Activated CD8-positive, alpha-beta T cell treated with anti-CD3 and anti-CD28 coated beads for 36 hours (primary cell): ENCODE measurements at regions not wholly inside any gene's neighbourhood (a gene's known extent, or its start where the extent isn't known, plus 50 kb on each side); places are given as distances from the start of the nearest gene placed in this dataset.

Experiments used
- ATAC-seq: fragments of 200-7000 bp; cut with Tn5 transposase; one replicate; pipeline ENCODE4 v1.10.0; 2021; ENCODE audit warnings: mild to moderate bottlenecking, moderate library complexity
- CTCF ChIA-PET: fragments of 350-600 bp; sonication (Branson Sonifier 250); formaldehyde crosslinking; loops from one replicate; lab custom pipeline; 2021; ENCODE audit warnings: antibody characterized with exemption; lab: Charles Lee
- POLR2A ChIA-PET: fragments of 350-600 bp; sonication (Branson Sonifier 250); formaldehyde crosslinking; loops from one replicate; lab custom pipeline; 2021; ENCODE audit warnings: antibody characterized with exemption; lab: Charles Lee
- DNase-seq: peaks from one replicate; pipeline ENCODE4 v3.0.0-alpha.2; 2020
- H3K27ac Mint-ChIP-seq: one replicate; pipeline ENCODE4 v1.8.0; 2021; ENCODE audit warnings: mild to moderate bottlenecking, mixed read lengths
- H3K27me3 Mint-ChIP-seq: one replicate; pipeline ENCODE4 v1.8.0; 2021; ENCODE audit warnings: mixed read lengths
- H3K36me3 Mint-ChIP-seq: one replicate; pipeline ENCODE4 v1.8.0; 2021; ENCODE audit warnings: low read depth, mixed read lengths
- H3K4me1 Mint-ChIP-seq: one replicate; pipeline ENCODE4 v1.8.0; 2021; ENCODE audit warnings: low read depth, mixed read lengths
- H3K4me3 Mint-ChIP-seq: one replicate; pipeline ENCODE4 v1.8.0; 2021; ENCODE audit warnings: mild to moderate bottlenecking, moderate library complexity, mixed read lengths
- H3K9me3 Mint-ChIP-seq: one replicate; pipeline ENCODE4 v1.8.0; 2021; ENCODE audit warnings: mixed read lengths
- CTCF ChIP-seq: fragments of 200-600 bp; IDR thresholded peaks from one replicate; pipeline ENCODE4 v1.8.0; 2022; ENCODE audit warnings: antibody characterized with exemption, mild to moderate bottlenecking
- intact Hi-C: fragments of 100-400 bp; cut with micrococcal nuclease; formaldehyde crosslinking; loops from one replicate; pipeline ENCODE4 v1.10.0; 2022

GRCh38 chr17:37834168-37834567 lies 89.3 kb upstream of the HNF1B start:
- ChIA-PET CTCF (interaction anchor here (1.7 kb wide), 1 partner anchor 10 kb away, joined by 5 read pairs; no protein-coding TSS in a partner anchor), POLR2A (no interaction called here)
- Mint-ChIP-seq H3K9me3 (no peaks in the 10 kb centered on the region), H3K27ac (no peak overlapping the region), H3K4me3 (no peak overlapping the region), H3K27me3 (peaks cover 12% of the 10 kb centered on the region), H3K36me3 (no peaks in the 10 kb centered on the region), H3K4me1 (peaks cover 12% of the 10 kb centered on the region)
- TF ChIP-seq CTCF: no peak
- intact Hi-C loops: no loop called here
- DNase-seq (no peak), ATAC-seq (no peak)

- ChIA-PET POLR2A (no interaction called here), CTCF (no interaction called here)
- intact Hi-C loops: no loop called here
- Mint-ChIP-seq H3K27ac (no peak overlapping the region), H3K9me3 (no peaks in the 10 kb centered on the region), H3K4me3 (no peak overlapping the region), H3K4me1 (peaks cover 19% of the 10 kb centered on the region), H3K27me3 (peaks cover 16% of the 10 kb centered on the region), H3K36me3 (no peaks in the 10 kb centered on the region)
- no peak for TF ChIP-seq CTCF
- ATAC-seq (peak; percentile 77), DNase-seq (peak; percentile 71)
These were observed 88.5 kb upstream of the HNF1B start for GRCh38 chr17:37833237-37833859.

GRCh38 chr17:37831986-37832385 lies 87.1 kb upstream of the HNF1B start:
- TF ChIP-seq CTCF: no peak
- intact Hi-C loops: no loop called here
- peaks cover 16% of the 10 kb centered on the region for H3K27me3 Mint-ChIP-seq
- ChIA-PET POLR2A (no interaction called here), CTCF (interaction anchor here (0.6 to 2.6 kb wide), 4 partner anchors 12 to 49 kb away, joined by 3 to 10 read pairs (median 4); no protein-coding TSS in a partner anchor)
- peaks cover 23% of the 10 kb centered on the region for H3K4me1 Mint-ChIP-seq
- H3K36me3 Mint-ChIP-seq: no peaks in the 10 kb centered on the region
- ATAC-seq (no peak), DNase-seq (no peak)
- H3K27ac Mint-ChIP-seq: no peak overlapping the region
- H3K4me3 Mint-ChIP-seq: no peak overlapping the region
- H3K9me3 Mint-ChIP-seq: no peaks in the 10 kb centered on the region

- DNase-seq: no peak
- no peak overlapping the region for H3K27ac Mint-ChIP-seq
- no peak for ATAC-seq
- TF ChIP-seq CTCF: no peak
- H3K9me3 Mint-ChIP-seq: no peaks in the 10 kb centered on the region
- POLR2A ChIA-PET: no interaction called here
- H3K27me3 Mint-ChIP-seq: peaks cover 18% of the 10 kb centered on the region
- peaks cover 23% of the 10 kb centered on the region for H3K4me1 Mint-ChIP-seq
- H3K4me3 Mint-ChIP-seq: no peak overlapping the region
- intact Hi-C loops: no loop called here
- no peaks in the 10 kb centered on the region for H3K36me3 Mint-ChIP-seq
- CTCF ChIA-PET: interaction anchor here (0.9 to 2.6 kb wide), 3 partner anchors 13 to 15 kb away, joined by 4 to 10 read pairs (median 4); no protein-coding TSS in a partner anchor
These were observed 86.6 kb upstream of the HNF1B start for GRCh38 chr17:37831492-37831891.

- Mint-ChIP-seq H3K9me3 (no peaks in the 10 kb centered on the region), H3K27me3 (peaks cover 18% of the 10 kb centered on the region), H3K36me3 (no peaks in the 10 kb centered on the region), H3K4me3 (no peak overlapping the region), H3K4me1 (peaks cover 23% of the 10 kb centered on the region), H3K27ac (no peak overlapping the region)
- intact Hi-C loops: no loop called here
- TF ChIP-seq CTCF: no peak
- no peak for ATAC-seq
- POLR2A ChIA-PET: no interaction called here
- CTCF ChIA-PET: interaction anchor here (1.0 to 2.6 kb wide), 2 partner anchors 14 kb away, joined by 4 to 10 read pairs; no protein-coding TSS in a partner anchor
- DNase-seq: no peak
These were observed 85.5 kb upstream of the HNF1B start for GRCh38 chr17:37830151-37830993.
